ENCODE measurements at regions not wholly inside any gene's neighbourhood (a gene's known extent, or its start where the extent isn't known, plus 50 kb on each side); places are given as distances from the start of the nearest gene placed in this dataset.
"Not testable (repeated sequence)": the region's sequence is repeated elsewhere in the genome, so short reads cannot be mapped to it uniquely, and the experiment has no call there.

DNA sequence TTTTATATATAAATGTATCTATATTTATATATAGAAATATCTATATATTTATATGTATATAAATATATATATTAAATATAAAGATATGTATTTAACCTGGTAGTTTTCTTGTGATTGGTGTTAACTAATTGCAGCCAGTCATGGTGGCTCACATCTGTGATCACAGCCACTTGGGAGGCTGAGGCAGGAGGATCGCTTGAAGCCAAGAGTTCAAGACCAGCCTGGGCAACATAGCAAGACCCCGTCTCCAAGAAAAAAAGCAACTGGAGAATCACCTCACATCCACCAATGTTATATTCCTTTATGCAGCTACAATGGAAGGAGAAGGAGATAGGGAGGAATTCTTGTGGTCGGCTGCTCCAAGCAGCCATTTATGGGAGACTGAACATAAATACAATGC lies 224.9 kb downstream of the BAMBI start:
- no peak for DNase-seq

DNA sequence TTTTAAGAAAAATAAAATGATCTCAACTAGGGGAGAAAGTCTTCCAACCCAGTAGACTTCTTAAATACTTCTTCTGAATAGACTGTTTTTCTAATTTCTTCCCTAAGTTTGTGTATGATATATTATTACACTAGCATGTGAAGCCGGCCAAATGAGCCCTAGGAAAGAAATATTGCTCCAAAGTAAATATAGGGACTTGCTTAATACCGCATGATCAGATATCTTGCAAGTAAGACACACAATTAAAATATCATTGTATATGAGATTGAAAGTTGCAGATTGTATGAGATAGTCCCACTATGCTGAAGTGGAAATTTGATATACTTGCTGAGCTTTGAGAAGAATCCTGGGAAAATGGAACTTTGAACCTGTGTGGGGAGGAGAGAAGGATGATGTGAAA lies 225.7 kb downstream of the BAMBI start:
- no peak for DNase-seq

DNA sequence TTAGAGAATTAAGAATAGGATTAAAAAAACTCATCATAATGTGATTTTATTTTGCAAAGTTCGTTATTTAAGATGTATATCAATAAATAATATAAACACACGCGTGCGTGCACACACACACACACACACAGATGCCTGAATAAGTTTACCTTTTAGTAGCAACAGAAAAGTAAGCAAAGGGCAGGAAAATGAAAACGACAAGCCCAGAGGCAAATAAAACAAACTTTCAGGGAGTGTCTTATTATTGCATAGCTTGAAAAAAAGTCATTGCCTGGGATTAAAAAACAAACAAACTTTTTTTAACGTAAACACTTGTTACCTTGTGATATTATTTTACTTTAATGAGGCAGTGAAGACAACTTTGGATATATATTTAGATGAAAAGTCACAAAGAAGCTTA lies 226.4 kb downstream of the BAMBI start:
- no peak for DNase-seq

DNA sequence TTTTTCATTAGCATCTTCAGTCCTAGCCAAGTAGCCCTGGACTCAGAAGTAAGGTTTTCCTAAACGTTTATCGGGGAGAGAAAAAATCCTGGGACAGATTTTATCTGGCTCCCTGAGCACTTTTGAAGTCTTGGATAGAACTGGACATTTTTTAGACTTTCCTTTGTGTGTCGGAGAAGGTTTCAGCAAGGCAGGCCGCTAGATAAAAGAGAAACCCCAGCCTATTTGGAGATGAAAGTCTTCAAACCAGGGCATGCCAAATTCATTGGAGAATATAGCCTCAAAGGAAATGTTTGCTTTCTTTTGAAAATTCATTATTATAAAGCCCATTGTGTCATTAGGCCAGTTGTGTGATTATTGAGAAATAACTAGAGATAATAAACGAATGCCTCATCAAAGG lies 228.1 kb downstream of the BAMBI start:
- DNase-seq: no peak

DNA sequence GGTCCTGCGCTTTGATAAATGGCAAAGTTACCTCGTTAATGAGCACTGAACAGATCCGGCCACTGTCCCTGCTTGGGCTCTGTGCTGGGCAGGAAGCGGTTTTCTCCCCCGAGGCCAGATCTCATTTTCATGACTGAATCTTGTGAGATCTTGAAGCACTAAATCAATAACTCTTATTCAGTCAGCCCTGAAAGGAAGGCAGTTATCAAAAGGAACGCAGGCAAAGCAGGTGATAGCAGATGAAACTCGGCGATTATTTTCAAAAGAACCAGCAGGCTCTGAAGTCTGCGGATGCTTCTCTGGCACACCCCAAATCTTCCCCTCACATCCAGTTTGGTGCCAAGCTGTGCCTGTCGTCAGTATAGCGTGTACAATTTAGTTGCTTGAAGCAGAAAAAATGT lies 228.7 kb downstream of the BAMBI start:
- DNase-seq: no peak

DNA sequence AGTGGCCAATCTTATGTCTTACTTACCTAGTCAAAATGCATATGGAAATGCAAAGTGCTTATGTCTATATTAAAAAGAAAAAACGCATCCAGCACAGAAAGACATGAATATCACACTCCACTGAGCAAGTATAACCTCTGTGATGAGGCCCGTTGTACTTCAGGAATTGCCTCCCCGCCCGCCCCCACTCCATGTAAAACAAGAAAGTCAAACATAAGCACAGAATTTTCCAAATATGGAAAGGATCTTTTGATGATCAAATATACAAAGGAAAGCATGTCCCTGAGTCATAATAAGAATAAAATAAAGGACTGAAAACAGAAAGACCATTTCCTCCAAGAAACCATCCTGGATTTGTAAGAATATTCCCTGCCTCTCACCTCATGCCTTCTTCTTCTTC lies 229.1 kb downstream of the BAMBI start:
- no peak for DNase-seq

DNA sequence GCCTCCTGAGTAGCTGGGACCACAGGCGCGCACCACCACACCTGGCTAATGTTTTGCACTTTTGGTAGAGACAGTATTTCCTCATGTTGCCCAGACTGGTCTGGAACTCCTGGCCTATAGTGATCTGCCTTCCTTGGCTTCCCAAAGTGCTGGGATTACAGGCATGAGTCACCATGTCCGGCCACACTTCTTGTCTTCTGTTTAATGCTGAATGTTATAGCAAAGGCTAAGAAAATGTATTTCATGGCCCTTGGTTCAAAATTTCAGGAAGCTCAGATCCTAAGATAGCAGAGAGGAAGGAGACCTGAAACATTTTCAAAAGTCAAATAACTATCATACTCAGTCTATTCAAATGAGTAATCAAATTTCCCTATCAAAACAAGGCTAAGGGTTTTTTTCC lies 229.6 kb downstream of the BAMBI start:
- DNase-seq: no peak

DNA sequence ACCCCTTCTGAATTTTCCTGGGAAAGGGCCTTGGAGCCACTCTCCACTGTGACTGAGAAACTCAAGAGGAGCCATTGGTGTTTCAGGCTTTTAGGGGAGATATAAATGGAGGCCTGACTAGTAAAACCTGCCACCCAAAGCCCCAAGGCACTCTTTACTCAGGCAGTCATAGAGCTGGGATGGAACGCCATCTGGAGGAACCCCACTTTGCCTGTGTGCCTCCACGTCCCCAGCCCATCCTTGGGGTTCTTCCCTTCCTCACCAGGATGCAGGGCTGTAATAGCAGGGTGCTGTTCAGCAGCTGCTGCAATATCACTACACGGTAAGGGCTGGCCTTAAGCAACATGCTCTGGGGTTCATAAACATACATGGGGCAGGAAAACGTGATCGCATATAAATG lies 232.6 kb downstream of the BAMBI start:
- DNase-seq: no peak

DNA sequence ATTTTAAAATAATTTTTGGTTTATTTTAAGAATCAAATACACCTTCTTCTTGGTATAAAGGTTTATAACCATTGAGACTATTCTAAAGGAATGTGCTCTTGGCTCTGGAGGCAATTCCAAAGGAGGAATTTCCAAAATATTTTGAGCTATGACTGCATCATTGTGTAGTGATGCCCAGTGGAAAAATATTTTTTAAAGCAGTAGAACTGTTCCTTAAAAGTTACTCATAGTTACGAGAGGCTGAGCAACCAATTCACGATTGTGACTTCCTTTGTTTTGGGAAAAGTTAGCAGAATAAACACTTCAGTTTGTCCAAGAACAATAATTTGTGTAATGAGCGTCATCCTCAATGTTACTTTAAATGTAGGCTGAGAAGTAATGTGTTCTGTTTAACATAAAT lies 233.6 kb downstream of the BAMBI start:
- no peak for DNase-seq

DNA sequence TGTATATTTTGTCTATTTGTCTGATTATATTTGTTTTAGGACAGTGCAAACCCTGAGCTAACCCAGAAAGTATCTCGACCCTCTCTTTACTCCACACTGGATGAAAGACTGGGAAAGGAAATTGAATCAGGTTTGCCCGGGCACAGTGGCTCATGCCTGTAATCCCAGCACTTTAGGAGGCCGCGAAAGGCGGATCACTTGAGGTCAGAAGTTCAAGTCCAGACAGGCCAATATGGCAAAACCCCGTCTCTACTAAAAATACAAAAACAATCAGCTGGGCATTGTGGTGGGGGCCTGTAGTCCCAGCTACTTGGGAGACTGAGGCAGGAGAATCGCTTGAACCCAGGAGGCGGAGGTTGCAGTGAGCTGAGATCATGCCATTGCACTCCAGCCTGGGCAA lies 234.2 kb downstream of the BAMBI start:
- not testable (repeated sequence) for DNase-seq

DNA sequence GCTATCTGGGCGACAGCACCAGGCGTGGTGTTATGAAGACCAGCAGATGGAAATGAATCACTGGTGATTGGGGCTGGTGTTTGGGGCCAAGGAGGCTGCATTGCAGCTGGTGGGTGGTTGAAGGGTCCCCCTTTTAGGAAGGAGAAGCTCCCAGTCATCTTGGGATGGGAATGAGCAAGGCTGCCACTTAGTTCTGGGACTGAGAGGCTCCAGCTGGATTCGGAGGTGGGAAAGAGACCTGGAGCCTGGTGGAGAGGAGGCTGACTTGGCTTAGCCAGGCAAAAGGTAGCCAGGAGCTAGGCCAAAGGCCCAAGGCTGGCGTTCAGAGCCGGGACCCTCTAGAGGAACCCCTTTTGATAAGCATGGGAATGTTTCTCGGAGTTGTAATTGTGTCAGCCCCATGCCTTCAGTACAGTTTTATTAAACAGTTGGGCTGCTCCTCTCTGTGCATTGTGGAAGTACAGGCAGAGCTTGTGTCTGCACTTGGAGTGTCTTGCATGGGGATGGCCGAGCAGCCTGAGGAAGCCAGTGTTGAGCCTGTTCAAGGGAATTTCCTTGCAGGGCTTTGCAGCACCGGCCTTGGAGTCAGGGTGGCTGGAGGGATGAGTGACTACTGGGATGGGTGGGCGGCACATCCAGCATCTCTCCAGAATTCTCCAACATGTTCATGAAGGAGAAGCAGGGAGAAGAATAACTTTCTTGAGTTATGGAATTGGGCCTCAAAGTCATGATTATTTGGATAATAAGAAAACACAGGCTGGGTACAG lies 234.9 kb downstream of the BAMBI start:
- no peak for DNase-seq

DNA sequence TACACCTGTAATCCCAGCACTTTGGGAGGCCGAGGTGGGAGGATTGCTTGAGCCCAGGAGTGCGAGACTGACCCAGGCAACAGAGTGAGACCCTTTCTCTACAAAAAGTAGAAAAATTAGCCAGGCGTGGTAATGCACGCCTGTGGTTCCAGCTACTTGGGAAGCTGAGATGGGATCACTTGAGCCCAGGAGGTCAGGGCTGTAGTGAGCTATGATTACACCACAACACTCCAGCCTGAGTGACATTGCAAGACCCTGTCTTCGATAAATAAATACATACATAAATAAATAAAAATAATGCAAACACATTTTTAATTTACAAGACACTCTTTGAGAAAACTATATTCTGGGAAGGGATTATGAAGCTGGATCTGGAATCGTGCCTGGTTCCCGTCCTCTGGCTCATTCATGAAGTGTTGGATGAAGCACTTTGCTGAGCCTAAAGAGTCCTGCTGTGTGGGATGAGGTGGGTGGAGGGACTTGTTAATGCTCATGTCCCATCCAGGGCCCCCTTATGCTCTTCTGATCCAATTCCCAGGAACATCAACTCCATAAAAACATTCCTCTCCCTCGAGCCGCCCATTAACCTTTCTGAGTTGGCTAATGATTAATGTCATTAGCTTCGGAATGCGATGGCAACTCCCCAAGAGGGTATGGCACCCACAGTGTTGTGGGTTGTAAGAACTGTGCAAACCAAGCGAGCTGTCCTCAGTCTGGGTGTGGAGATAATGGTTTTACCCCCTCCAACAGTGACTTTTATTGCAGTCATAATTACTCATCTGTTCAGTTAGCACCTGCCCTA lies 236.3 kb downstream of the BAMBI start:
- DNase-seq: no peak

DNA sequence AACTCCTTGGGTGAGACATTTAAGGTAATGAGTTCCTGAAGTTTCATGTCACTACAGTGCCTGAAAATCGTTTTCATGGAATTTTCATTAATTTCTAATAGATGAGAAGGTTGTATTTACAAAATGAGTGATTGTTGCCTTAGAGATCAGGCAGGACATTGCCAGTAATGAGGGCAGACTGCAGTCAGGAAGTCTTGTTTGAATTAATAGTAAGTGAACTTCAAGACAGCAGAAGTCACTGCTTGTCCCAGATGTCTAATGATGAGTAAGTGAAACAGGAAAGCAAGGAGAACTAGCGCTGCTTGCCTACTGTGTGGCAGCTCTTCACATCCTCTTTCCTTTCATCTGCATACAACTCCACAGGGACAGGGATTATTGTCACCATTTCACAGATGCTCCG lies 237.4 kb downstream of the BAMBI start:
- no peak for DNase-seq

DNA sequence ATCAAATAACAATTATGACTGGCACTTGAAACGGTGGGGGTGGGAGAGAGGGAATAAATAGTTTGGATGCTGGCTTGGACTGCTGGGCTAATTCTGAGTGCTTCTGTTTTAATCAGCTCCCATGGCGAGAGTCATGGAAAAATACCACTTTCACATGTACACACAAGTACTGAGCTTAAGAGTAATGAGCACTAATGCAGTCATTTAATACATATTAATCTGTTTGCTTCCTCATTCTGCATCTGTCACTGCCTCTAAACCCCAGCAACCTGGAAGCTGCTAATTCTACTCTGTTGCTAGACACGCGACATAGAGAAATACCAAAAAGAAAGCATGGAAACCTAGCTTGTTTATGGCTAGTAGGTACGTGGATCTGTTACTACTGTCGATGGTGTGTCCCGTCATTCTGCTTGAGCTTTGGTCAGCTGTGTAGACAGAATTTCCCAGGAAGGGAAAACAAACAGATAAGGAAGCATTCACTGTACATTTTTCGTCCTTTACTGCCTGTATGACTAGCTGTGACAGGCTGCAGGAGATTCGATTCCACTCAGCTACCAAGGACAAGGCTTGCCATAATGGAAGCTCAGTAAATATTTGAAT lies 238.8 kb downstream of the BAMBI start:
- no peak for DNase-seq

DNA sequence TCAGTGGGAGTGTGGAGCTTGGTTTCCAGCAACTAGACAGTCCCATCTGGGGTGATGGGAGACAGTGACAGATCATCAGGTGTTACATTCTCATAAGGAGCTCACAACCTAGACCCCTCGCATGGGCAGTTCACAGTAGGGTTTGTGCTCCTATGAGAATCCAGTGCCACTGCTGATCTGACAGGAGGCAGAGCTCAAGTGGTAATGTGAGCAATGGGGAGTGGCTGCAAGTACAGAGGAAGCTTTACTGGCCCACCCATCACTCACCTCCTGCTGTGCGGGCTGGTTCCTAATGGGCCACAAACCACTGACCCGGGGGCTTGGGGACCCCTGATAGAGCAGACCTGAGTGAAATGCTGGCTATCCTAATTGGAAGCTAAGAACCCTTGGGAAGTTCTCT lies 242.8 kb downstream of the BAMBI start:
- no peak for DNase-seq

DNA sequence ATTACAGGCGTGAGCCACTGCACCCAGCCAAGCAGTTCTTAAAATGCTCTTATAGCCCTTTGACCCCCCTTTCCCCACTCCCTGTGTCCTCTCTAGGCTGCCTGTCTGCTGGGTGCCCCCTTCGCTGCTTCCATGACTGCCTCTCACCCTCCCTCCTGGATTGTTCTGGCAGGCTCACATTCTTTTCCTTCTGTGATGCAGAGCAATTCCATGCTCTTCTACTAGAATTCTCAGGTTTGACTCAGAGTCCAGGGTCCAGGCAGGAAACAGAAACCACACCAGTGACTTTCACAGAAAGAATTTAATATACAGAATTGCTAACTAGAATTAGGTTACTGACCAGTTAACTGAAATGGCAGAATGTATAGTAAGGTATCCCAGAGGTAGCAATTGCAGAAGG lies 244.8 kb downstream of the BAMBI start:
- no peak for DNase-seq

DNA sequence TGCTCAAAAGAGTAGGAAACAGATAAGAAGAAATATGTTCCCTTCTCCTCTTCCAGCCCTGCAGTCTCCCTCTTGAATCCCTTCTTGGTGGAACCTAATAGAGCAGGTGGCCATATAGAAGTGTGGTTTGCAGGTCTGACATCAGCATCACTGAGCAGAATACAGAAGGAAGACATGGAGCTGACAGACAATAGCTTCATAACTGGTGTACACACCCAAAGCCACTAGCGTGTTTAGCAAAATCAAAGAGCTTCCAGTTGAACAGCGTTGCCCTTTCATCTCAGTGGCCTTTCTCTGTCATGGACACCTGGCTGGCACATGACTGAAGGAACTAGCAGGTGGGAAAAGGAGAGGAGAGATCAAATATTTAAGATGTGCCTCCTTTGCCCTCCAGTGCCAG lies 245.5 kb downstream of the BAMBI start:
- no peak for DNase-seq

DNA sequence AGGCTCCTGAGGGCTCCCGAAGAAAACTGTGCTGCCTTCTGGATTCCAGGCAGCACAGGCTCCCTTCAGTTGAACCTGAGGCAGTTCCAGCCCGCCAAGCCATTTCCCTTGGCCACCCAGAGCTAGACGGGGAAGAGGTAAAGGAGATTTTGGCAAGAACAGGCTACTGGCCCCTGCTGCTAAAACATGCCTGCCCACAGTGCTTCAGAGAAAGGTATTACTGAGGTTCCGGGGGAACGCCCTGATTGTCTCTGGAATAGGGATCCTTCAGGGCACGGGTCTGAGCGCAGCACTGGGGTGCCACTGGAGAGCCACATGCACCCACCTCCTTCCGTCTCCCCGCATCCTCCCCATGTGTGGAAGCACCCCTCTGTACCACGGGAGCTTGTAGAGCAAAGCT lies 247.4 kb downstream of the BAMBI start:
- DNase-seq: no peak

DNA sequence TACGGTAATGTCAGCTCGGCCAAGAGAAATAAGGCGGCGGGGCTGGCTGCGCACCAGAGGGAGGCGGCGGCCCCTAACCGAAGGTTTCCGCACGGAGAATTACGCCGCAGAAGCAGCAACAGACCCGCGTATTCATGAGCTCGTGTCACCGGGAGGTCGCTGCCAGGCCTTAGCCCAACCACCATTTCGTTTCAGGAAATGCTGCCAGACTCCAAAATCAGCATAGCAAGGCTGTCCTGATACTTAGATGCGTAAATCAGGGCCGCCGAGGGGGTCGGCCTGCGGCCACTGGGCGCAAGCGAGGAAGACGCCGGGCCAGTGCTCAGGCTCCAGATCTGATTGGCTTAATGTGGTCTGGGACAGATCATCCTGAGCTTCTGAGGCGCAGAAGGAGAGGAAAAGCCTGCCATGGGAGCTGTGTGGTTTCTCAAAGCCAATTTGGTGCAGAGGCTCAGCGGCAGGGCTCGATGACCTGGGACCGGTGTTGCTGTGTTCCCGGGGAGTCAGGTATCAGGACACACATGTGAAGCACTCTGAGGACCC lies 247.9 kb downstream of the BAMBI start:
- no peak for DNase-seq

DNA sequence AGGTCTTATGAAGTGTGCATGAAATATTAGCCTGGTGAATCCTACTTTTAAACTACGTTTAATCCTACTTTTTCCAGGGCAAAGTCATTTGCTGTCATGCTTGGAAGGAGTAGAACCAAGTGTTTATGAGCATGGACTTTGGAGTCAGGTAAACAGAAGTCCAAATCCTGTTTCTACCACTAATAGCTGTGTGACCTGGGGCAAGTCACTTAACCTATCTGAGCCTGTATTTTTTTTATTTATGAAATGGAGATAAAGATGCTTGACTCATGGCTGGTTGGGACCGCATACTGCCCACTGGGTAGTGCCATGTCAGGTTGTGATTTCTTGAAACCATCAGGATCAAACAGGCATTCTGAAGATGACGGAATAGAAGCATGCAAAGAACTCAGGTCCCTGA lies 249.6 kb downstream of the BAMBI start:
- DNase-seq: no peak

DNA sequence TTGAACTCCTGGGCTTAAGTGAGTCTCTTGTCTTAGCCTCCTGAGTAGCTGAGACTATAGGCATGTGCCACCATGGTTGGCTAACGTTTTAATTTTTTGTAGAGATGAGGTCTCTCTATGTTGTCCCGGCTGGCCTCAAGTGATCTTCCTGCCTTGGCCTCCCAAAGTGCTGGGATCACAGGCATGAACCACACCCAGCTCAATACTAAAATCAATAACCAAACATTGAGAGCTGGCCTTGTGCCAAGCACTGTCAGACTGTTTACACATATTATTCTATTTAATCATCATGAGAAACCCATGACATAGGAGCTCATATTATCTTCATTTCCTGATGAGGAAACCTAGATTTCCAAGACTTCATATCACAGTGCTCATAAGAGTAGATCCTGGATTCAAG lies 251.2 kb downstream of the BAMBI start:
- no peak for DNase-seq

DNA sequence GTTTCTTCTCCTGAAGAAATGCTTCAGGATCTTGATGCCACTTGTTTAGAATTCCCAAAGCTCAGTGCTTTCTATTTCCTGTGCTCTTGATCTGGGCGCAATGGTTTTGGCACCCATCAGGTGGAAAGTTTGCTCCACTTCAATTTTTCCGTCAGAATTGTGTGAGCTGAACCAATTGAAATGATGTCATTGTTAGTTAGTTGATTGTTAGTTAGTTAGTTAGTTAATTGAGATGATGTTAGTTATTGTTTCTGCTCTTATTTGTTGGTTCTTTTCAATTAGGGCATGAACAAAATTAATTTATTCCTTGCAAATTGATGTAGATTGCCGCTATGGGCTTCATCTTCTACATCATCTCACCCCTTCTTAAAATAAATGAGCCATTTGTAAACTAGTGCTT lies 252.6 kb downstream of the BAMBI start:
- DNase-seq: no peak

DNA sequence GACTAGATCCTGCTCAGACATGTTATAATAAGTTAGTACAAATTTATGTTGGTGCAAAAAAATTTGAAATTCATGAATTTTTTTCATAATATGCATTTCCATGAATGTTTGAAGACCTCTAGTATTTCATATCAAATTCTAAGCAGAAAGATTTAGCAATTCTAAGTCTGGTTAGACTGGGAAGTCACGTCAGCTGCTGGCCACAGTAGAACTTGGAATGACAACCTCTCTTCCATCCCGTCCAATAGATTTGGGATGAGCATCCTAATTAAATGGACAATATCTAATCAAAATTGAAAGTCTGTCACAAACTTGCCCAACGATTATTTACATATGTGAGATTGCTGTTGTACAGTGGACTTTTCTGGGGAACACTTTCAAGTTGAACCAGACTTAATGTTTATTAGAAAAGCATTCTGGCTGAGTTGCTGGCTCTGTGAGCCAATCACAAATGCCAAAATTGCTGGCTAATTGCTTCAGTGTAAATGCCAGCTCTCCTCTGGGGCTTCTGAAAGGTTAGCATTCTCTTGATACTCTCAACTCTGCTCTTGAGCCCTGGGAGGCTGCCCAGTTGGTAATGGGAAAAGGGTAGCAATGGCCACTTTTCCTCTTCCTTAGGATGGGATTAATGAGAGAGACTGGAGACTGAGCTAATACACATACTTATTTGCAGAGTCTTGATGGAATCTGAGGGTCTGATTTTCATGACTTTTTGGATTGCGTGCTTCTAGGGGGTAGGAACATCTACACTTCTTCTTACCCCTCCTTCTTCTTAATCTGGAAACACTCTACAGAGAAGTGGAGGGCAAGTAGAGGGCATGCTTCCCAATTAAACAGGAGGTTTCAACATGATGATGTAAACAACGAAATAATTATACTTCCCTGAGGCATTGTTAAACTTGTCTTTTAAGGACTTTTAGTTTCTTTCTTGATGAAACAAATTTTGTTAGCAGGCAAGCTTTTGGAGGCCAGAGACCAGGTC lies 253.5 kb downstream of the BAMBI start:
- no peak for DNase-seq
